Activated CD4-positive, alpha-beta memory T cell treated with anti-CD3 and anti-CD28 coated beads, Interleukin-2, amount 10 ng/mL, durations not matched to agents 7 days and 5 days (primary cell): ENCODE measurements at regions not wholly inside any gene's neighbourhood (a gene's known extent, or its start where the extent isn't known, plus 50 kb on each side); places are given as distances from the start of the nearest gene placed in this dataset.
"Not testable (repeated sequence)": the region's sequence is repeated elsewhere in the genome, so short reads cannot be mapped to it uniquely, and the experiment has no call there.

Experiments
- CTCF ChIA-PET: fragments of 350-600 bp; sonication (Branson Sonifier 250); formaldehyde crosslinking; loops from one replicate; lab custom pipeline; 2021; ENCODE audit warnings: antibody characterized with exemption, inconsistent platforms; lab: Charles Lee
- POLR2A ChIA-PET: fragments of 350-600 bp; sonication (Branson Sonifier 250); formaldehyde crosslinking; loops from one replicate; lab custom pipeline; 2021; ENCODE audit warnings: antibody characterized with exemption; lab: Charles Lee
- DNase-seq: peaks from one replicate; pipeline ENCODE4 v3.0.0-alpha.2; 2020
- H3K27ac Mint-ChIP-seq: one replicate; pipeline ENCODE4 v1.8.0; 2021; ENCODE audit warnings: mild to moderate bottlenecking, mixed read lengths
- H3K27me3 Mint-ChIP-seq: one replicate; pipeline ENCODE4 v1.8.0; 2021; ENCODE audit warnings: mixed read lengths
- H3K36me3 Mint-ChIP-seq: one replicate; pipeline ENCODE4 v1.8.0; 2021; ENCODE audit warnings: low read depth, mixed read lengths
- H3K4me1 Mint-ChIP-seq: one replicate; pipeline ENCODE4 v1.8.0; 2021; ENCODE audit warnings: mixed read lengths
- H3K4me3 Mint-ChIP-seq: one replicate; pipeline ENCODE4 v1.8.0; 2021; ENCODE audit warnings: mild to moderate bottlenecking, mixed read lengths
- H3K9me3 Mint-ChIP-seq: one replicate; pipeline ENCODE4 v1.8.0; 2021; ENCODE audit warnings: mixed read lengths

GRCh38 chr12:75631831-75632230, 120.4 kb upstream of the KRR1 start:
- H3K27ac Mint-ChIP-seq: no peak overlapping the region
- peaks cover 24% of the 10 kb centered on the region for H3K4me1 Mint-ChIP-seq
- H3K9me3 Mint-ChIP-seq: peaks cover 1% of the 10 kb centered on the region
- no peak for DNase-seq
- POLR2A ChIA-PET: no interaction called here
- no peaks in the 10 kb centered on the region for H3K36me3 Mint-ChIP-seq
- no peak overlapping the region for H3K4me3 Mint-ChIP-seq
- CTCF ChIA-PET: no interaction called here
- H3K27me3 Mint-ChIP-seq: peaks cover 5% of the 10 kb centered on the region

GRCh38 chr12:75630091-75630490, 118.7 kb upstream of the KRR1 start:
- peaks cover 7% of the 10 kb centered on the region for H3K4me1 Mint-ChIP-seq
- H3K9me3 Mint-ChIP-seq: peaks cover 1% of the 10 kb centered on the region
- CTCF ChIA-PET: no interaction called here
- no peak overlapping the region for H3K27ac Mint-ChIP-seq
- POLR2A ChIA-PET: no interaction called here
- peaks cover 4% of the 10 kb centered on the region for H3K27me3 Mint-ChIP-seq
- H3K4me3 Mint-ChIP-seq: no peak overlapping the region
- no peak for DNase-seq
- no peaks in the 10 kb centered on the region for H3K36me3 Mint-ChIP-seq

- Mint-ChIP-seq H3K9me3 (peaks cover 1% of the 10 kb centered on the region), H3K27ac (no peak overlapping the region), H3K4me3 (no peak overlapping the region), H3K36me3 (no peaks in the 10 kb centered on the region), H3K4me1 (peaks cover under 1% of the 10 kb centered on the region), H3K27me3 (no peaks in the 10 kb centered on the region)
- ChIA-PET POLR2A (no interaction called here), CTCF (interaction anchor here (1.4 kb wide), 1 partner anchor 402 kb away, joined by 5 read pairs; the partner anchor contains the start of gene PHLDA1)
- no peak for DNase-seq
These were observed 117.5 kb upstream of the KRR1 start for GRCh38 chr12:75628916-75629315.

DNA sequence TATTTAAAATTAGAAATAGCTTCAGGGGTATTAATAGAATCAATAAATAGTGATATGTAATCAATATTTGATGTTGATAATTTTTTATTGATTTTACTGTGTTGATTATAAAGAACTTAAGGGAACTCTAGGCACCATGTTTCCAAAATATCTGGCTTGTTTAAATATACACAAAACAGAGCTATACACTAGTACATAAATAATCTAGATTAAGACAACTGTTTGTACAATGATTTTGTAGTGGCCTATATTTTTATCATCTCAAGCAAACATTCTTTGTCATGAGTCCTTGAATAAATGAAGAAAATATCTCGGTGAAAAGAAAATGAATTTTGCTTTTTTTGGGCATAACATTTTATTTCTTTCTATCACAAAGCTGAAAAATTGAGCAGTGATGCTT, 117.1 kb upstream of the KRR1 start:
- CTCF ChIA-PET: interaction anchor here (0.6 to 1.4 kb wide), 2 partner anchors 40 to 403 kb away, joined by 4 to 5 read pairs; partner anchors contain the start of gene PHLDA1
- Mint-ChIP-seq H3K4me3 (no peak overlapping the region), H3K36me3 (no peaks in the 10 kb centered on the region), H3K9me3 (peaks cover 1% of the 10 kb centered on the region), H3K27me3 (no peaks in the 10 kb centered on the region), H3K27ac (no peak overlapping the region), H3K4me1 (peaks cover 5% of the 10 kb centered on the region)
- POLR2A ChIA-PET: interaction anchor here (0.6 kb wide), 1 partner anchor 408 kb away, joined by 3 read pairs; no protein-coding TSS in a partner anchor
- DNase-seq: no peak

GRCh38 chr12:75623631-75624154, 112.3 kb upstream of the KRR1 start:
- ChIA-PET CTCF (interaction anchor here (0.9 to 1.1 kb wide), 2 partner anchors 18 to 289 kb away, joined by 3 read pairs; partner anchors contain the start of gene GLIPR1L1), POLR2A (interaction anchor here (1.1 kb wide), 1 partner anchor 18 kb away, joined by 3 read pairs; no protein-coding TSS in a partner anchor)
- Mint-ChIP-seq H3K27me3 (peaks cover 5% of the 10 kb centered on the region), H3K27ac (no peak overlapping the region), H3K9me3 (peaks cover 3% of the 10 kb centered on the region), H3K4me3 (no peak overlapping the region), H3K36me3 (peaks cover 3% of the 10 kb centered on the region), H3K4me1 (peaks cover 15% of the 10 kb centered on the region)
- no peak for DNase-seq

GRCh38 chr12:75622492-75622891, 111.1 kb upstream of the KRR1 start:
- Mint-ChIP-seq H3K36me3 (peaks cover 3% of the 10 kb centered on the region), H3K27me3 (peaks cover 14% of the 10 kb centered on the region), H3K9me3 (peaks cover 3% of the 10 kb centered on the region), H3K4me3 (no peak overlapping the region), H3K4me1 (peaks cover 15% of the 10 kb centered on the region), H3K27ac (no peak overlapping the region)
- no peak for DNase-seq
- CTCF ChIA-PET: no interaction called here
- POLR2A ChIA-PET: no interaction called here

DNA sequence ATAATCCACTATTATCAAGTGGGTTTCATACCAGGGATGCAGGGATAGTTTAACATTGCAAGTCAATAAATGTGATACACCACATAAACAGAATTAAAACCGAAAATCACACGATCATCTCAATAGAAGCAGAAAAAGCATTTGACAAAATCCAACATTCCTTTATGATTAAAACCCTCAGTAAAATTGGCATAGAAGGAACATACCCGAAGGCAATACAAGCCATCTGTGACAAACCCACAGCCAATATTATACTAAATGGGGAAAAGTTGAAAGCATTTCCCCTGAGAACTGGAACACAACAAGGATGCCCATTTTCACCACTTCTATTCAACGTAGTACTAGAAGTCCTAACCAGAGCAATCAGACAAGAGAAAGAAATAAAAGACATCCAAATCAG, 103.0 kb upstream of the KRR1 start:
- CTCF ChIA-PET, H3K27ac Mint-ChIP-seq, H3K4me3 Mint-ChIP-seq, H3K36me3 Mint-ChIP-seq, DNase-seq, H3K4me1 Mint-ChIP-seq, POLR2A ChIA-PET: not testable (repeated sequence)
- Mint-ChIP-seq H3K27me3 (peaks cover 53% of the 10 kb centered on the region), H3K9me3 (peaks cover 13% of the 10 kb centered on the region)

- Mint-ChIP-seq H3K4me3 (no peak overlapping the region), H3K27ac (no peak overlapping the region), H3K36me3 (peaks cover 3% of the 10 kb centered on the region), H3K4me1 (no peaks in the 10 kb centered on the region), H3K27me3 (peaks cover 51% of the 10 kb centered on the region), H3K9me3 (peaks cover 11% of the 10 kb centered on the region)
- DNase-seq: no peak
- CTCF ChIA-PET: no interaction called here
- POLR2A ChIA-PET: no interaction called here
These were observed 102.6 kb upstream of the KRR1 start for GRCh38 chr12:75613981-75614380.

- Mint-ChIP-seq H3K9me3 (peaks cover 2% of the 10 kb centered on the region), H3K27ac (no peak overlapping the region), H3K4me3 (no peak overlapping the region), H3K27me3 (peaks cover 32% of the 10 kb centered on the region), H3K36me3 (no peaks in the 10 kb centered on the region), H3K4me1 (no peaks in the 10 kb centered on the region)
- no peak for DNase-seq
- POLR2A ChIA-PET: no interaction called here
- CTCF ChIA-PET: no interaction called here
These were observed 99.6 kb upstream of the KRR1 start for GRCh38 chr12:75611041-75611440.

GRCh38 chr12:75606956-75607355, 95.5 kb upstream of the KRR1 start:
- ChIA-PET POLR2A (no interaction called here), CTCF (no interaction called here)
- H3K36me3 Mint-ChIP-seq: no peaks in the 10 kb centered on the region
- DNase-seq: no peak
- no peaks in the 10 kb centered on the region for H3K9me3 Mint-ChIP-seq
- H3K4me3 Mint-ChIP-seq: no peak overlapping the region
- H3K4me1 Mint-ChIP-seq: no peaks in the 10 kb centered on the region
- peaks cover 5% of the 10 kb centered on the region for H3K27me3 Mint-ChIP-seq
- H3K27ac Mint-ChIP-seq: no peak overlapping the region

GRCh38 chr12:75606151-75606550, 94.7 kb upstream of the KRR1 start:
- H3K27ac Mint-ChIP-seq: no peak overlapping the region
- DNase-seq: no peak
- peaks cover 4% of the 10 kb centered on the region for H3K27me3 Mint-ChIP-seq
- POLR2A ChIA-PET: no interaction called here
- CTCF ChIA-PET: no interaction called here
- no peaks in the 10 kb centered on the region for H3K9me3 Mint-ChIP-seq
- no peaks in the 10 kb centered on the region for H3K36me3 Mint-ChIP-seq
- H3K4me3 Mint-ChIP-seq: no peak overlapping the region
- no peaks in the 10 kb centered on the region for H3K4me1 Mint-ChIP-seq

DNA sequence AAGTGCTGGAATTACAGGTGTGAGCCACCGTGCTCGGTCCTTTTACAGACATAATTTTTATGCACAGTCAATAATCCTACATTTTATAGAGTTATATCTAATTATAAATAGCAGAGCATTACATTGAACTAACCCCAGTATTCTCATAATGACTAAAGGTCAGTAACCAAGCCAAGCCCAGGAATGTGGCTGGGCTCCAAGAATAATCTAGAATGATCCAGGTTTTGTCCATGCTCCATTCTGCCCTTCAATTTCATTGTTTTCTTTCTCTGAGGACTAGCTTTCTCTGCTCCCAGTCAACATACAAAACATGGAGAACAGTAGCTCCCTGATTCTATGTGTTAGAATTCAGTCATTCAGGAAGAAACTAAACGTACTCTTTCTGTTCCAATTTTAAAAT, 92.1 kb upstream of the KRR1 start:
- Mint-ChIP-seq H3K36me3 (no peaks in the 10 kb centered on the region), H3K4me3 (no peak overlapping the region), H3K27ac (no peak overlapping the region), H3K9me3 (no peaks in the 10 kb centered on the region), H3K27me3 (peaks cover 4% of the 10 kb centered on the region), H3K4me1 (no peaks in the 10 kb centered on the region)
- ChIA-PET POLR2A (no interaction called here), CTCF (no interaction called here)
- DNase-seq: no peak

- H3K36me3 Mint-ChIP-seq: no peaks in the 10 kb centered on the region
- ChIA-PET CTCF (no interaction called here), POLR2A (no interaction called here)
- no peak overlapping the region for H3K27ac Mint-ChIP-seq
- H3K4me3 Mint-ChIP-seq: no peak overlapping the region
- DNase-seq: no peak
- no peaks in the 10 kb centered on the region for H3K4me1 Mint-ChIP-seq
- peaks cover 4% of the 10 kb centered on the region for H3K27me3 Mint-ChIP-seq
- no peaks in the 10 kb centered on the region for H3K9me3 Mint-ChIP-seq
These were observed 90.7 kb upstream of the KRR1 start for GRCh38 chr12:75602106-75602505.

- H3K4me1 Mint-ChIP-seq: no peaks in the 10 kb centered on the region
- no peaks in the 10 kb centered on the region for H3K36me3 Mint-ChIP-seq
- DNase-seq: no peak
- ChIA-PET CTCF (no interaction called here), POLR2A (no interaction called here)
- peaks cover 2% of the 10 kb centered on the region for H3K27me3 Mint-ChIP-seq
- no peaks in the 10 kb centered on the region for H3K9me3 Mint-ChIP-seq
- H3K27ac Mint-ChIP-seq: no peak overlapping the region
- no peak overlapping the region for H3K4me3 Mint-ChIP-seq
These were observed 88.7 kb upstream of the KRR1 start for GRCh38 chr12:75600146-75600545.
